ENCODE measurements at regions not wholly inside any gene's neighbourhood (a gene's known extent, or its start where the extent isn't known, plus 50 kb on each side); places are given as distances from the start of the nearest gene placed in this dataset.
A peak's percentile ranks its signal among the peaks of the same experiment; 100 is the strongest.

DNA sequence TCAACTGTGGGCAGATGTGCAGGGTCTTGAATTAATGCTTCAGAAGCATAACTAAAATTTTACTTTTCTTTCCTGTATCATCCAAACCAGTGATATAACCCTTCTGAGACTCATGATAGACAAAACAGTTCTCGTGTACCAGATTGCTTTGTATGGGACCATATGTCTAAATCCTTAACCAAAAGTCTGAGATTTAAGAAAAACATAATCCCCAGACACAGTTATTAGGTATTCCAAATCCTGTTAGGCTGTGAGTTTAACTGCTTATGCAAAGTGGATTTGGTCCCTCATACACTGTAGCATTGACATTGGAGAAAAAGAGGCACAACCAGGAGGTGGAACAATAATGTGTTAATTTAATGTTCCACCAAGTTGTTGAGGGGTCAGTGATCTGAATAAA is 235.0 kb downstream of the PMAIP1 start:
- DNase-seq (ENCODE audit: low read depth in 2 of 2), result no peak

DNA sequence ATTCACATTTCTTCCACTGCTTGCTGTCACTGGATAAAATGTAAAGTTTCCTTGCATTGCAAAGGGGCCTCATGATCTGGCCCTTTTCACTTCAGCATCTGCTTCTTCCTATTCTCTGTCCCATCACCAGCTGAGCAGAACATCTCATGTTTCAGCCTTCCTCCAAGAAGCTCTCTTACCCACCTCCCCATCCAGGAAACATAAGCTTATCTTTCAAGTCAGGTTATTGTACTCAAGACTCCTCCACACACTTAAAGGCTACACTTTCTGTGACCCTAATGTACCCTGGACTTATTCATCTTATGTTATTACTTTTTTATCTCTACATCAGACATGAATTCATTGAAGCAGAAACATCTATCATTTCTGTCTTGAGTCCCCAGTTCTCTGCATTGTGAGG is 230.5 kb downstream of the PMAIP1 start:
- DNase-seq (ENCODE audit: low read depth in 2 of 2), result no peak

- DNase-seq (ENCODE audit: low read depth in 2 of 2), result no peak
Measured at GRCh38 chr18:60123031-60123430, 223.2 kb downstream of the PMAIP1 start.

DNA sequence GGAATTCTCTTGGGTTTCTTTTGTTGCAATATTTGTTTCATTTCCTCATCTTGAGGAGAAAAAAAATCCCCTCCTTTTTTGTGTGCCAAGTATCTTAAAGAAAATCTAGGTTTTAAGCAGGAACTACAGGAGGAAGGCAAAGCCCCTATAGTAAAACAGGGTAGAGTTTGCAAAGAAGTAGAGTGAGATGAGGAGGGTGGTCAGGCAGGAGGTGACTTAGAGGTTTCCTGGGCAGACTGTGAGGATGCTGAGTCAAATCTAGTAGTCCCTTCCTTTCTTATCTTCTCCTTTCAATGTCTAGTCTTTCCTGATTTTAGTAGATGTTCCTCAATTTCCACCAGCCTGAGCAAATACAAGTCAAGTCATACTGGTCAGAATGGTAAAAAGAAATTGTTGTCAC is 222.5 kb downstream of the PMAIP1 start:
- DNase-seq (ENCODE audit: low read depth in 2 of 2), result no peak

- DNase-seq (ENCODE audit: low read depth in 2 of 2), result no peak
Measured at GRCh38 chr18:60120231-60120750, 220.5 kb downstream of the PMAIP1 start.

GRCh38 chr18:60117321-60117720 is 217.5 kb downstream of the PMAIP1 start:
- no peak for DNase-seq (ENCODE audit: low read depth in 2 of 2)

- DNase-seq (ENCODE audit: low read depth in 2 of 2), result no peak
Measured at GRCh38 chr18:60113396-60113795, 213.6 kb downstream of the PMAIP1 start.

DNA sequence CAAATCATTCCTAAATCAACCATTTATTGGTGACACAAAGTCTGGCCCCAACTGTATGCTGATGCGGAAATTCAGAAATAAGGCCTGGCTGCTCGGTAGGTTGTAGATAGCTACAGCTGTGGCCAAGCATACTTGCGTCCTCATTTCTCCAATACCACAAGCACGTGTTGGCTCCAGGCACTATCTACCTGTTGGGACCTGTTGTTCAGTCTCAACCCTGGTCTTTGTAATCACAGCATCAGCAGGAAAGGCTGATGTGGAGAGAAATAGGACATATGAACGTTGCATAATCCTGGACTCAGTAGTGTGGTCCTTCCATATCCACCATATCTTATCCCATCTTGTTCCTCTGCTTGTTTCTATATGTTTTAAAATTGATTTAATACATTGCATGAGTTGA is 212.6 kb downstream of the PMAIP1 start:
- no peak for DNase-seq (ENCODE audit: low read depth in 2 of 2)

GRCh38 chr18:60111525-60111924 is 211.7 kb downstream of the PMAIP1 start:
- DNase-seq (ENCODE audit: low read depth in 2 of 2), result no peak

GRCh38 chr18:60110836-60111235 is 211.0 kb downstream of the PMAIP1 start:
- DNase-seq (ENCODE audit: low read depth in 2 of 2), result no peak

- DNase-seq (ENCODE audit: low read depth in 2 of 2), result no peak
Measured at GRCh38 chr18:60100778-60101177, 201.0 kb downstream of the PMAIP1 start.

DNA sequence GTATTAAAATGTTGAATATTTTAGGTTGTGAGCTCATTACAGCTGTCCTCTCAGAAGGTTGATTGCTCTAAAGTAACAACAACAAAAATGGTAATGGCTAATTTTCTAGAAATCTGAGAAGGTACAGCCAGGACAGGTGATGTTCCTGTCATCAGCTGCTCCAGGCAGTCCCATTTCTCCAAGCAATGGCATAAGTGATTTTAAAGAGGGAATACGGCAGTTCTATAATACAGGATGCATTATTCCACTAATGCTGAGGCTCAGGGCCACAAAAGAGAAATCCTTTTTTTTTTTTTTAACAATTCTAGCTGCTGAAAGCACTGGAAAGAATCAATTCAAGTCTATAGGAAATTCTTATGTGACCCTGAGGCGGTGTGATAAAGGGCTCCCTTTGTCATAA is 199.9 kb downstream of the PMAIP1 start:
- DNase-seq (ENCODE audit: low read depth in 2 of 2), result no peak

GRCh38 chr18:60096428-60096827 is 196.6 kb downstream of the PMAIP1 start:
- no peak for DNase-seq (ENCODE audit: low read depth in 2 of 2)

GRCh38 chr18:60092073-60092472 is 192.3 kb downstream of the PMAIP1 start:
- DNase-seq (ENCODE audit: low read depth in 2 of 2), result peak in 1 of 2 experiments; percentile 5

DNA sequence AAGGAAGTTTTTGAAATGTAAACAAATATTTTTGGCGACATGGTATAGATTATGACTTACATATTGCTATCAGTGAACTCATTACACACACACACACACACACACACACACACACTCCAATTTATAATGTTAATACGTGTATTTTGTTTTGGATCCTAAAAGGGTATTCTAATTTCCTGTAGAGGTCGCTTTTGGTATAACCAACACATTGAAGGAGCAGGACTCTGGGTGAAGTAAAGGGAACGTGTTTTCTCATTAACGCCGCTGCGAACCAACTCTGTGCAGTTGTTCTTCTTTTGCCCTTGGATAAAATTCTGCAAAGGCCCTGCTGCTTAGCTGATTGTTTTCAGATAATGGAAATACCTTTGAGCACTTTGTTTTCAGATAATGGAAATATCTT is 190.4 kb downstream of the PMAIP1 start:
- DNase-seq (ENCODE audit: low read depth in 2 of 2), result peak in 1 of 2 experiments; percentile 1

- DNase-seq (ENCODE audit: low read depth in 2 of 2), result no peak
Measured at GRCh38 chr18:60082790-60083189, 183.0 kb downstream of the PMAIP1 start.

DNA sequence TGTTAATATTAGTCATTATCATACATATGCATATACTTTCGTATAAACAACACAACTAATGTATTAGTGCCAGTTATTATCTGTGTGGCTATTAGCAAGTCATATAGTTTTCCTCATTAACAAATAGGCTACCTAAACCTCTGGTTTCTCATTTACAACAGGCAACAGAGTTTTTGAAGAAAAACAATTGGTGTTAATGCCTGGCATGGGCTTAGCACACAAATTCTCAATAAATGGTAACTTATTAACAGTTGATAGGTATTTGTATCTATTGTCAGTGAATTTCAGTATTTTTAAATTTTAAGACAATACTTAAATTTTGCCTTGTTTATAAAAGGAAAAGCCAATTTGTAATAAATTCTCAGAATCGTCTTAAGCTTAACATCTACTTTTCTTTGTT is 182.5 kb downstream of the PMAIP1 start:
- DNase-seq (ENCODE audit: low read depth in 2 of 2), result no peak

GRCh38 chr18:60075477-60075876 is 175.7 kb downstream of the PMAIP1 start:
- no peak for DNase-seq (ENCODE audit: low read depth in 2 of 2)

DNA sequence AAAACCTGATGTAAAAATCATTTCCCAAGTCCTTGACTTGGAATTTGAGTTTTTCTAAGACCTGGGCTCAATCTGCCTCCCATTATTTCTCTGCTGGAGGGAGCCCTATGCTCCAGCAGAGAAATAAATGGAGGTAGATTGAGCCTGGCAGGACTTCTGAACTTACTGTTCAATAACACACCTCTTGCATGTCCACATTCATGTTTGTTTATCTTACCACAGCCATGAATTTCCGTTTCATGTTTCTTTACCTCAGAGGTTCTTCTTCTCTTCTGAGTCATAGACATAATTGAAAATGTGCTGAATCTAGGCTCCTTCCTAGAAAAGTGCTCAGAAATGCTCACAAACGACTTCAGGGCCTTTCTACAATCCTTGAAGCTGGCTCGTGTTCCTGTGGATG is 170.8 kb downstream of the PMAIP1 start:
- DNase-seq (ENCODE audit: low read depth in 2 of 2), result no peak

DNA sequence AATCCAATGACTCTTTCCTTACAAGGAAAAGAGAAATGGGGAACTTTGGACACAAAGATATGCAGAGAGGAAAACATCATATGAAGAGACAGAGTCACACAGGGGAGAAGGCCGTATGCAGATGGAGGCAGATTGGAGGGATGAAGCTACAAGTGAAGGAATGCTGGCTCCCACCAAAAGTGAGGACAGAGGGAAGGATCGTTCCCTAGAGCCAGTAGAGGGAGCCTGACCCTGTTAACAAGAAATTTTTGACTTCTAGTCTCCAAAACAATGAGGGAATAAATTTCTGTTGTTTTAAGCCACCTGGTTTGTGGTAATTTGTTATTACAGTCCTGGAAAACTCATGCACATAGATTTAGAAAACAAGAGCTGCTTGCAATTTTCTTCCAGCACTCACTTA is 169.3 kb downstream of the PMAIP1 start:
- DNase-seq (ENCODE audit: low read depth in 2 of 2), result no peak

DNA sequence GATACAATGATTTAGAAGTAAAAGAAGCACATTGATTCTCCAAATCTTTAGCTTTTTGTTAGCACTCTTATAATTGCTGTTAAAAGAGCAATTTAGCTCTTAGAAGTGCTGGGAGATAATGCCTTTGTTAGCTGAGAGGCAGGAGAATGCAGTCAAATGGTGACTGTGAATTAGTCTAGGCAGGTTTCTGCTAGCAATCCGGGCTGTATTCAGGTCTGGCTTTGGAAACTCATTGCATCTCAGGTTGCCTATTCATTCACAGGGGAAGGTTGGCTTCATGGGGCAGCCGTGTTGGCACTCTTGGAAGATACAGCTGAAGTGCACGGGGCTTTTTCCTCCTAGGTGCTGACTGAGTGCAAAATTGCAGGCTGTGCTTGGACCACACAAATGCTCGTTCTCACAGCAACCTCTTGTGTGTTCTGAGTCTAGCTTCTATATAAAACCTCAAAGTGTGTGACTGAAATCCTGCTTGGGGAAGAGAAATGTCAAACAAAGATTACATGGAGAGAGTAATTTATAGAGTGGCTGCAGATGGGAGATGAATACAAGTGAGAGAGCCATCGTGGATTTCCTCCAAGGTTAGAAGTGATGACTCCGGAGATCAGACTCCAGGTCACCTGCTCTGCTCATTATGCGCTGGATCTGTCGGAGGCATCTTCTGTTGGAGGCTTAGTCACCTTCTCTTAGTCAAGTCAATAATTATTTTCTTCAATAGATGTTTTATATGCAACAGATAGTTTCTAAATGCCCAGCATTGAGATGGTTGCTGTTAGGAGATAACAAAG is 167.8 kb downstream of the PMAIP1 start:
- no peak for DNase-seq (ENCODE audit: low read depth in 2 of 2)

- DNase-seq (ENCODE audit: low read depth in 2 of 2), result no peak
Measured at GRCh38 chr18:60066219-60066975, 166.6 kb downstream of the PMAIP1 start.

- DNase-seq (ENCODE audit: low read depth in 2 of 2), result no peak
Measured at GRCh38 chr18:60064271-60064670, 164.5 kb downstream of the PMAIP1 start.

Measured in fibroblast of skin of left quadriceps (primary cell).